GM12892 (cell line): ENCODE measurements at regions not wholly inside any gene's neighbourhood (a gene's known extent, or its start where the extent isn't known, plus 50 kb on each side); places are given as distances from the start of the nearest gene placed in this dataset.

Experiments used
- POLR2AphosphoS5 ChIP-seq: IDR thresholded peaks from 2 replicates; pipeline ENCODE4 v1.6.1; 2011; ENCODE audit warnings: low read depth, low read length, control low read depth
- TAF1 ChIP-seq: IDR thresholded peaks from 2 replicates; pipeline ENCODE4 v1.6.1; 2011; ENCODE audit warnings: low read depth, mild to moderate bottlenecking, control low read depth, low read length, borderline replicate concordance

GRCh38 chr16:47990676-47991075 is 165.1 kb downstream of the ABCC12 start:
- TF ChIP-seq TAF1: no peak
- no peak for TF ChIP-seq POLR2AphosphoS5
